SK-N-SH treated with all-trans-retinoic acid at 6 μM for 48 hours (cell line): ENCODE measurements at regions not wholly inside any gene's neighbourhood (a gene's known extent, or its start where the extent isn't known, plus 50 kb on each side); places are given as distances from the start of the nearest gene placed in this dataset.
"Not testable (repeated sequence)": the region's sequence is repeated elsewhere in the genome, so short reads cannot be mapped to it uniquely, and the experiment has no call there.

Experiments
- ATAC-seq: fragments of 200-7000 bp; cut with Tn5 transposase; 3 replicates; pipeline ENCODE4 v1.9.1; 2020; ENCODE audit warnings: mild to moderate bottlenecking, moderate library complexity
- ARNTL ChIP-seq: fragments of 450-650 bp; formaldehyde crosslinking; IDR thresholded peaks from 2 replicates; pipeline ENCODE4 v1.5.0; 2020; ENCODE audit warnings: low read depth, mild to moderate bottlenecking, moderate library complexity, borderline replicate concordance
- BACH2 ChIP-seq: fragments of 250-450 bp; sonication (Bioruptor Pico); IDR thresholded peaks from 2 replicates; pipeline ENCODE4 v1.9.0; 2021; ENCODE audit warnings: mild to moderate bottlenecking, borderline replicate concordance
- CSDC2 ChIP-seq: fragments of 250-450 bp; sonication (Bioruptor Pico); IDR thresholded peaks from 2 replicates; pipeline ENCODE4 v1.5.0; 2020; ENCODE audit warnings: mild to moderate bottlenecking, moderate library complexity
- ESRRG ChIP-seq: fragments of 250-450 bp; sonication (Bioruptor Pico); IDR thresholded peaks from 2 replicates; pipeline ENCODE4 v1.6.1; 2021; ENCODE audit warnings: mild to moderate bottlenecking
- GLIS3 ChIP-seq: fragments of 250-450 bp; sonication (Bioruptor Pico); IDR thresholded peaks from 2 replicates; pipeline ENCODE4 v1.5.0; 2020; ENCODE audit warnings: mild to moderate bottlenecking, moderate library complexity
- ISL1 ChIP-seq: fragments of 250-450 bp; sonication (Bioruptor Pico); IDR thresholded peaks from 2 replicates; pipeline ENCODE4 v2.1.2; 2022; ENCODE audit warnings: mild to moderate bottlenecking, moderate library complexity
- OSR1 ChIP-seq: fragments of 250-450 bp; sonication (Bioruptor Pico); IDR thresholded peaks from 2 replicates; pipeline ENCODE4 v1.8.0; 2022; ENCODE audit warnings: moderate library complexity, mild to moderate bottlenecking, inconsistent platforms
- PATZ1 ChIP-seq: fragments of 250-450 bp; sonication (Bioruptor Pico); IDR thresholded peaks from 2 replicates; pipeline ENCODE4 v1.8.0; 2020; ENCODE audit warnings: mild to moderate bottlenecking, moderate library complexity, borderline replicate concordance
- POU6F1 ChIP-seq: fragments of 250-450 bp; sonication (Bioruptor Pico); IDR thresholded peaks from 2 replicates; pipeline ENCODE4 v1.8.0; 2021; ENCODE audit warnings: low read depth, mild to moderate bottlenecking, moderate library complexity, borderline replicate concordance
- SNAI2 ChIP-seq: fragments of 250-450 bp; sonication (Bioruptor Pico); IDR thresholded peaks from 2 replicates; pipeline ENCODE4 v1.5.0; 2020; ENCODE audit warnings: mild to moderate bottlenecking, moderate library complexity
- TCF4 ChIP-seq: fragments of 250-450 bp; sonication (Bioruptor Pico); IDR thresholded peaks from 2 replicates; pipeline ENCODE4 v1.8.0; 2021; ENCODE audit warnings: mild to moderate bottlenecking, moderate library complexity, borderline replicate concordance
- ZFP3 ChIP-seq: fragments of 250-450 bp; sonication (Bioruptor Pico); IDR thresholded peaks from 2 replicates; pipeline ENCODE4 v1.5.0; 2020; ENCODE audit warnings: mild to moderate bottlenecking, moderate library complexity
- ZFP30 ChIP-seq: fragments of 450-650 bp; formaldehyde crosslinking; IDR thresholded peaks from 2 replicates; pipeline ENCODE4 v1.5.0; 2022; ENCODE audit warnings: mild to moderate bottlenecking, moderate library complexity
- ZNF70 ChIP-seq: fragments of 450-650 bp; formaldehyde crosslinking; IDR thresholded peaks from 2 replicates; pipeline ENCODE4 v1.5.0; 2020; ENCODE audit warnings: mild to moderate bottlenecking, moderate library complexity
- ZNF8 ChIP-seq: fragments of 450-650 bp; formaldehyde crosslinking; IDR thresholded peaks from 2 replicates; pipeline ENCODE4 v1.5.0; 2020; ENCODE audit warnings: mild to moderate bottlenecking, moderate library complexity
- TF ChIP-seq, protein P1 (sequence below): fragments of 250-450 bp; sonication (Bioruptor Pico); IDR thresholded peaks from 2 replicates; pipeline ENCODE4 v1.5.0; 2020; ENCODE audit warnings: mild to moderate bottlenecking, moderate library complexity
- TF ChIP-seq, protein P2 (sequence below): fragments of 250-450 bp; sonication (Bioruptor Pico); IDR thresholded peaks from 2 replicates; pipeline ENCODE4 v1.5.1; 2021; ENCODE audit warnings: mild to moderate bottlenecking, moderate library complexity

GRCh38 chr2:215722125-215722524 is 286.3 kb upstream of the FN1 start (continued):
- no peak for TF ChIP-seq ZFP3 (CRISPR knock-in tag)
- TF ChIP-seq, all 23 proteins: peak for 0

GRCh38 chr2:215721515-215721914 is 285.6 kb upstream of the FN1 start:
- ATAC-seq, result not testable (repeated sequence)

- ATAC-seq, result no peak
- TF ChIP-seq, protein P1, sequence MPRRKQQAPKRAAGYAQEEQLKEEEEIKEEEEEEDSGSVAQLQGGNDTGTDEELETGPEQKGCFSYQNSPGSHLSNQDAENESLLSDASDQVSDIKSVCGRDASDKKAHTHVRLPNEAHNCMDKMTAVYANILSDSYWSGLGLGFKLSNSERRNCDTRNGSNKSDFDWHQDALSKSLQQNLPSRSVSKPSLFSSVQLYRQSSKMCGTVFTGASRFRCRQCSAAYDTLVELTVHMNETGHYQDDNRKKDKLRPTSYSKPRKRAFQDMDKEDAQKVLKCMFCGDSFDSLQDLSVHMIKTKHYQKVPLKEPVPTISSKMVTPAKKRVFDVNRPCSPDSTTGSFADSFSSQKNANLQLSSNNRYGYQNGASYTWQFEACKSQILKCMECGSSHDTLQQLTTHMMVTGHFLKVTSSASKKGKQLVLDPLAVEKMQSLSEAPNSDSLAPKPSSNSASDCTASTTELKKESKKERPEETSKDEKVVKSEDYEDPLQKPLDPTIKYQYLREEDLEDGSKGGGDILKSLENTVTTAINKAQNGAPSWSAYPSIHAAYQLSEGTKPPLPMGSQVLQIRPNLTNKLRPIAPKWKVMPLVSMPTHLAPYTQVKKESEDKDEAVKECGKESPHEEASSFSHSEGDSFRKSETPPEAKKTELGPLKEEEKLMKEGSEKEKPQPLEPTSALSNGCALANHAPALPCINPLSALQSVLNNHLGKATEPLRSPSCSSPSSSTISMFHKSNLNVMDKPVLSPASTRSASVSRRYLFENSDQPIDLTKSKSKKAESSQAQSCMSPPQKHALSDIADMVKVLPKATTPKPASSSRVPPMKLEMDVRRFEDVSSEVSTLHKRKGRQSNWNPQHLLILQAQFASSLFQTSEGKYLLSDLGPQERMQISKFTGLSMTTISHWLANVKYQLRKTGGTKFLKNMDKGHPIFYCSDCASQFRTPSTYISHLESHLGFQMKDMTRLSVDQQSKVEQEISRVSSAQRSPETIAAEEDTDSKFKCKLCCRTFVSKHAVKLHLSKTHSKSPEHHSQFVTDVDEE (CRISPR knock-in tag), result no peak
- TF ChIP-seq ZNF8 (CRISPR knock-in tag) (no peak), ISL1 (CRISPR knock-in tag) (no peak), ESRRG (CRISPR knock-in tag) (no peak), ZFP3 (CRISPR knock-in tag) (no peak), GLIS3 (CRISPR knock-in tag) (no peak), POU6F1 (CRISPR knock-in tag) (no peak), TCF4 (CRISPR knock-in tag) (no peak), ARNTL (CRISPR knock-in tag) (no peak), BACH2 (CRISPR knock-in tag) (no peak), OSR1 (CRISPR knock-in tag) (no peak)
- TF ChIP-seq, protein P2, sequence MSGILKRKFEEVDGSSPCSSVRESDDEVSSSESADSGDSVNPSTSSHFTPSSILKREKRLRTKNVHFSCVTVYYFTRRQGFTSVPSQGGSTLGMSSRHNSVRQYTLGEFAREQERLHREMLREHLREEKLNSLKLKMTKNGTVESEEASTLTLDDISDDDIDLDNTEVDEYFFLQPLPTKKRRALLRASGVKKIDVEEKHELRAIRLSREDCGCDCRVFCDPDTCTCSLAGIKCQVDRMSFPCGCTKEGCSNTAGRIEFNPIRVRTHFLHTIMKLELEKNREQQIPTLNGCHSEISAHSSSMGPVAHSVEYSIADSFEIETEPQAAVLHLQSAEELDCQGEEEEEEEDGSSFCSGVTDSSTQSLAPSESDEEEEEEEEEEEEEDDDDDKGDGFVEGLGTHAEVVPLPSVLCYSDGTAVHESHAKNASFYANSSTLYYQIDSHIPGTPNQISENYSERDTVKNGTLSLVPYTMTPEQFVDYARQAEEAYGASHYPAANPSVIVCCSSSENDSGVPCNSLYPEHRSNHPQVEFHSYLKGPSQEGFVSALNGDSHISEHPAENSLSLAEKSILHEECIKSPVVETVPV (CRISPR knock-in tag), result no peak
Observed at GRCh38 chr2:215718890-215719289, 283.0 kb upstream of the FN1 start.

DNA sequence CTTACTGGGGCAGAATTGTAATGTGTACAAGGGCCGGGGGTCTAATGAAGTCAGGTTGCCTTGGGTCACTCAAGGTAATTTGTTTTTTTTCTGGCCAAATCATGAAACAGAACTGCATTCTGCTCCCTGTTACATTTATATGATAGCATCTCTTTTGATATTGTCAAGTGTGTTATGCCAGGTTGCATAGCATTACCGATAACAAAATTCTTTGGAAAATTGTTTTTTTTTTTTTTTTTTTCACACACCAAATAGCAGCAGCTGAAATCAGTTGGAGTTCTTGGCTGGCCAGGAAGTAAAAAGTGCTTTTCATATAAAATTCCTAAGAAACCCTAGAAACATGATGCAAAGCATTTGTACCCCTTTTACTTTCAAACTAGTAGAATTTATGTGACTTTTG is 282.6 kb upstream of the FN1 start:
- no peak for ATAC-seq
- no peak for TF ChIP-seq ZFP30 (CRISPR knock-in tag)
- TF ChIP-seq PATZ1, result no peak

GRCh38 chr2:215717501-215718381 is 281.9 kb upstream of the FN1 start:
- ATAC-seq, result no peak
- TF ChIP-seq ESRRG (CRISPR knock-in tag) (no peak), OSR1 (CRISPR knock-in tag) (no peak), ISL1 (CRISPR knock-in tag) (no peak), GLIS3 (CRISPR knock-in tag) (no peak), SNAI2 (CRISPR knock-in tag) (no peak), ZNF70 (no peak), CSDC2 (CRISPR knock-in tag) (no peak)
- TF ChIP-seq, all 23 proteins: peak for 0
